Activated T-helper 9 cell treated with anti-CD3 and anti-CD28 coated beads, Interleukin-2, amount 50 U/mL, for 16 hours (primary cell): ENCODE measurements at regions not wholly inside any gene's neighbourhood (a gene's known extent, or its start where the extent isn't known, plus 50 kb on each side); places are given as distances from the start of the nearest gene placed in this dataset.

Experiments
- DNase-seq: peaks from one replicate; pipeline ENCODE4 v3.0.0-alpha.2; 2020; ENCODE audit warnings: low read depth

DNA sequence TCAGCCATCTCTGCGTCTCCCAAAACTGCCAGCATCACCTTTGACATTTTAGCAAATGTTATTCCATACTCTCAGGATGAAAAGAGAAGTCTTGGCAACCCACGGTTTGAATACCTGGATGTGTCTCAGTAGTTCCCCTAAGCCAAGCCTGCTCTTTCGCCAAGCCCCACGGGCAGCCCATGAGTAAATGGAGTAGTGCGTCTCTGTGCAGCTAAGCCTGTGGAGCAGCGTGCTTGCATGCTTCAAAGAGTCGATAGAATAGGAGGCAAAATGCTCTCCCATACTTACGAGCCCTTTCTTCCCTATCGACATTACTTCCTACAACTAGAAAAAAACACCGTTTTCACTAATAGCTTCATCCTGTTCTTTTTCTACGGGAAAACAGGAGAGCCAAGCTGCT lies 634.5 kb upstream of the TMEM132C start:
- DNase-seq: no peak

- no peak for DNase-seq
These were observed 631.1 kb upstream of the TMEM132C start for GRCh38 chr12:127635838-127636237.

- no peak for DNase-seq
These were observed 630.1 kb upstream of the TMEM132C start for GRCh38 chr12:127636882-127637281.

DNA sequence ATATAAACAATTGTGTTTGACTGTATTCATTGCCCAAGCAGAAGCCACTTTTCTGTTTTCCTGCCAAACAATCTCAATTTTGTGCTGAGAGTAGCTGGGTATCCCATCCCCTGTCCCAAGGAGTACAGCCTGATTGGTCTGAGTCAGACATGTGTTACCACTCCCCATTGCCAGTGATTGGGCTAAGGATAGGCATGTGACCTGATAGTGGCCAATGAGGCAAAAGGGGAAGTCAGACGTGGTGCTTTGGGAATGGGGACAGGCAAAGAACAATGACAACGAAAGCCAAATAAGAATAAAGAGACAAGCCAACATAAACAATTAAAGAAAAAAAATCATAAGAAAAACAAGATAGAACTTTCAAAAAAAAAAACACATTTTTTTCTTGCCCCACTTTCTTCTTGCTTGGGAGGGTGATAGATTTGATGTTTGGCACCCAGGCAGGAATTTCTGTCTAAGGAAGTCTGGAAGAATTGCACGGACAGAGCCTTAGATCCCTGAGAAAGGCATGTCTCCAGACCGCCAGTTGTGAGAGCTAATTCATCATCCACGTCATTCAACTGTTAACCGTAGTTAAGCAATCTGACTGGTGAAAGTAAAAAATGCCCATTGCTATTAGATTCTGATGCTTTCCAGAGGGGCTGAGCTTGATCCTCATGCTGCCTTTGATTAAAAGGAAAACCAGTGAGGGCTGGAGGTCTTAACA lies 626.6 kb upstream of the TMEM132C start:
- no peak for DNase-seq

- no peak for DNase-seq
These were observed 624.8 kb upstream of the TMEM132C start for GRCh38 chr12:127642208-127642607.

GRCh38 chr12:127648321-127648720 lies 618.6 kb upstream of the TMEM132C start:
- no peak for DNase-seq

GRCh38 chr12:127649961-127650360 lies 617.0 kb upstream of the TMEM132C start:
- DNase-seq: no peak

- DNase-seq: no peak
These were observed 616.3 kb upstream of the TMEM132C start for GRCh38 chr12:127650626-127651025.

- no peak for DNase-seq
These were observed 614.7 kb upstream of the TMEM132C start for GRCh38 chr12:127652281-127652680.

- no peak for DNase-seq
These were observed 612.5 kb upstream of the TMEM132C start for GRCh38 chr12:127654383-127654985.

- DNase-seq: no peak
These were observed 611.3 kb upstream of the TMEM132C start for GRCh38 chr12:127655691-127656090.

- DNase-seq: no peak
These were observed 610.7 kb upstream of the TMEM132C start for GRCh38 chr12:127656266-127656665.

GRCh38 chr12:127657036-127657435 lies 609.9 kb upstream of the TMEM132C start:
- no peak for DNase-seq

DNA sequence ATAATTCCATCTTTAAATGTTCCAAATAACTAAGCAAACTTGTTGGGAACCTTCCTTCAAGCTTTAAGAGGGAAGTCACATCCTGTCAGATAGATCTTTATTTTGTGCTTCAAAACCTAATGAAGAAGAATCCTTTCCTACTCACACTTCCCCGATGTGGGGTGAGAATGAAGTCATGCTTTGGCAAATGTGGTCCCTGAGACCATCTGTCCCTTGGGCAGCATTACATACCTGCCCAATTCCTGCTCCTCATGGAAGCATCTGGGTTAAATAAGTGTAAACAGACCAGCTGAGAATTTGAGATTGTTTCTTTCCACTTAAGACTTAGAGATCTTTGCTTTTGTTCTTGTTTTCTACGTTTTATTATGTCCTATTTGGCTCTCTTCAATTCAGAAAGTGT lies 606.0 kb upstream of the TMEM132C start:
- no peak for DNase-seq

- DNase-seq: no peak
These were observed 603.3 kb upstream of the TMEM132C start for GRCh38 chr12:127663716-127664115.

DNA sequence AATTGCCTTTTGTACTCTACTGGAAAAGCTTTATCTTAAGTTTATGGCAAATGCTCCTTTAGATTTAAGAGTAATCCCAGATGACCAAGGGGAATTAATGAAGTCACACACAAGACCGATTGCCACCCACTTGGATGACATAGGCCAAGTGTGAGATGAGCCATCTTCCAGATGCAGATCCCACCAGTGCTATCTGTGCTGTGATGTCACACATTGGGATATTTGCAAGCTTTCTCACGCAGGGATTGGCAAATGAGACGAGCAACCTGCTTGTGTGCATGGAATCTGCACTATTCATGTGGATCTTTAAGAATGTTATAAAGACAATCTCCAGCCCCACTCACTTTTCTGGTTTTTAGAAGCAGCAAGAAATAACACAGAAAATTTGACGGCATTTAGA lies 602.1 kb upstream of the TMEM132C start:
- no peak for DNase-seq

DNA sequence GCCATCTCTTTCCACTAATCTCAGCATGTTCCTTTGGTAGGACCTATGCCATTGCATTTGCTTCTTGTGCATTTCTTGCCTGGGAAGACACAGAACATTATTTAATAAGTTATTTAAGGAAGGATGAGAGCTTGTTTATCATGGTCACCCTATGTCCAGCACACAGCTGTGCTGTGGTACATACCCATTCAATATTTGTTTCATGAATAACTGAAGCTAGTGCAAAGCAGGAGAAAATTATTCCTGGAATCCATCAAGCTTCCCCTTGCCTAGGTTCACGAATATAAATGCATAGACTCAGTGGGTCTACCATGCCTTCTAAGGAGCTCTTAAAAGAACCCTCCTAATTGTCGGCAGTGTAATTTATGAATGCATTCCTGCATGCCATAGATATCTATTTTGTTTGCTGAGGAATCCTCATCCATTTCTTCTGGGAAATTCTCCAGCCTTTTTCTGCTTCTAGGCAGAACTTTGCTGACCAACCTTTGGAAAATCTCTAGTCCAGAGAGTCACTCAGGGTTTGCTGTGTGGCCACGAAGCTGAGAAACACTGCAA lies 599.8 kb upstream of the TMEM132C start:
- no peak for DNase-seq

DNA sequence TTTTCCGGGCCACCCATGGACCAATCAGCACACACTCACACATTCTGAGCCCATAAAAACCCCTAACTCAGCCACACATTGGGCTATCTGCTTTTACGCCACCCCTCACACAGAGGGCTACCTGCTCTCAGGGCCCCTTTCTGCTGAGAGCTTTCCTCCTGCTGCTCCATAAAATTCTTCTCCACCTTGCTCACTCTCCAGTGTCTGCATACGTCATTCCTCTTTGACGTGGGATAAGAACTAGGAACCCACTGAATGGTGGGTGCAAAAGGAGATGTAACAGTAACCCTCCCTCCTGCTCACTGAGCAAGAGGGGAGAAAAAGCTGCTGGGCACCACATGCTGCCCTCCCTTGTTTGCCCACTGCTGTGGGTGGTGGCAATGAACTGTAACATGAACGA lies 596.7 kb upstream of the TMEM132C start:
- no peak for DNase-seq

- DNase-seq: no peak
These were observed 596.2 kb upstream of the TMEM132C start for GRCh38 chr12:127670796-127671195.

GRCh38 chr12:127675936-127676335 lies 591.0 kb upstream of the TMEM132C start:
- no peak for DNase-seq

- DNase-seq: peak; percentile 1
These were observed 589.3 kb upstream of the TMEM132C start for GRCh38 chr12:127677537-127678131.

DNA sequence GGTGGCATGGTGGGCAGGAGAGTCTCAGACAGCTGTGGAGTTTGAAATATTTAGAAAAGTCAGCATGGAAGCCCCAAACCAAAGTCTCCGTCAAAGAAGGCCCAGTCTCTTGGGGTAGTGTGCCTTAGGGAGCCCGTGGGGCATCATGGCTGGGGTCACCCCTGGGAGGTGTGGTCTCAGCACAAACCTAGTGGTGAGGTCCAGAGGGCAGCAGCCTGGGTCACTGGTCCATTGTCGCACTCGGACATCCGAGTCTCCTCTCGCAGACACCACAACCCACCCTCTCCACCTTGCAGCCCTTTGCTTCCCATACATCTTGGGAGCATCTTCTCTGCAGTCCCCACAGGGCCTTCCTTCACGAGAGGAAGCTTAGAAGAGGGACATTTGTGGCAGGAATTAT lies 588.0 kb upstream of the TMEM132C start:
- DNase-seq: no peak

- no peak for DNase-seq
These were observed 586.5 kb upstream of the TMEM132C start for GRCh38 chr12:127680516-127680915.
